ENCODE measurements at regions not wholly inside any gene's neighbourhood (a gene's known extent, or its start where the extent isn't known, plus 50 kb on each side); places are given as distances from the start of the nearest gene placed in this dataset.

DNA sequence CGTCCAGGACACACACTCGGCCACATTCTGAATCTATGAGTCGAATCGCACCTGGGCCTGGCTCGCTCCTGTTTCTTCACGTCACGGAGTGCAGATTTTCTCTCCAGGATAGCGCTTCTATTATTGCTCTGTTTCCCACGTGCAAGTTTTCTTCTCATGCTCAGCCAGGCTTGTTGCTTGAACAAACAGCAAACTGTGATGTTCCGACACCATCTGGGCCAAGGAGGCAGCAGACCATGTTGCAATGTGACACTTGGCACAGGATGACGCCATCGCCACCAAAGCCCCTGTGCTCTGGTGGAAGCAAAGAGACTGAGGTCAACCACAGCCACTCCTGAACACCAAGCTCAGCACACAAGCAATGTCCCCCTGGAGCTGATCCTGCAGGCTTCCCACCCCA lies 507.1 kb upstream of the ADARB2 start:
- 89% methylated on average over 12 of the region's 12 CpGs for WGBS
- H3K4me2 ChIP-seq (ENCODE audit: low read length, poor library complexity, severe bottlenecking) = no peak overlapping the region
- no peak overlapping the region for H2BK12ac ChIP-seq (ENCODE audit: low read length in 2 of 2)
- H3K9ac ChIP-seq (ENCODE audit: low read length) = no peak overlapping the region
- no peak overlapping the region for H2BK15ac ChIP-seq (ENCODE audit: low read depth, poor library complexity, severe bottlenecking)
- no peaks in the 10 kb centered on the region for H3K27me3 ChIP-seq (ENCODE audit: control insufficient read depth in 1 of 2, insufficient read depth in 1 of 2, low read length in 2 of 2)
- no peak overlapping the region for H2BK120ac ChIP-seq (ENCODE audit: low read depth, low read length)
- no peak overlapping the region for H3K4me3 ChIP-seq (ENCODE audit: insufficient read depth in 1 of 2, low read depth in 1 of 2, low read length in 2 of 2)
- H2BK5ac ChIP-seq (ENCODE audit: low read depth, low read length, poor library complexity, severe bottlenecking) = no peak overlapping the region
- H3K27ac ChIP-seq (ENCODE audit: low read length, poor library complexity, severe bottlenecking) = no peak overlapping the region
- H2AFZ ChIP-seq (ENCODE audit: low read depth, low read length) = no peak overlapping the region
- H3K18ac ChIP-seq (ENCODE audit: low read depth in 1 of 2, low read length in 2 of 2) = no peak overlapping the region
- H3K14ac ChIP-seq (ENCODE audit: low read length in 2 of 2) = no peak overlapping the region
- H2AK5ac ChIP-seq (ENCODE audit: low read length, severe bottlenecking) = no peak overlapping the region
- DNase-seq = no peak
- peaks cover 23% of the 10 kb centered on the region for H3K9me3 ChIP-seq (ENCODE audit: control insufficient read depth, low read length)
- no peak overlapping the region for H3K23ac ChIP-seq (ENCODE audit: low read length in 2 of 2)
- H3K36me3 ChIP-seq (ENCODE audit: control insufficient read depth in 1 of 2, insufficient read depth in 2 of 2, low read depth in 1 of 2, low read length in 2 of 2) = no peaks in the 10 kb centered on the region
- no peak overlapping the region for H3K4ac ChIP-seq (ENCODE audit: low read depth in 1 of 2, low read length in 2 of 2)
- no peak overlapping the region for H4K8ac ChIP-seq (ENCODE audit: low read length)
- no peak overlapping the region for H4K91ac ChIP-seq (ENCODE audit: low read length)
- H3K4me1 ChIP-seq (ENCODE audit: control insufficient read depth, insufficient read depth, low read depth, low read length) = no peaks in the 10 kb centered on the region
- no peaks in the 10 kb centered on the region for H3K79me1 ChIP-seq (replicated peaks; ENCODE audit: low read length, poor library complexity, severe bottlenecking)

DNA sequence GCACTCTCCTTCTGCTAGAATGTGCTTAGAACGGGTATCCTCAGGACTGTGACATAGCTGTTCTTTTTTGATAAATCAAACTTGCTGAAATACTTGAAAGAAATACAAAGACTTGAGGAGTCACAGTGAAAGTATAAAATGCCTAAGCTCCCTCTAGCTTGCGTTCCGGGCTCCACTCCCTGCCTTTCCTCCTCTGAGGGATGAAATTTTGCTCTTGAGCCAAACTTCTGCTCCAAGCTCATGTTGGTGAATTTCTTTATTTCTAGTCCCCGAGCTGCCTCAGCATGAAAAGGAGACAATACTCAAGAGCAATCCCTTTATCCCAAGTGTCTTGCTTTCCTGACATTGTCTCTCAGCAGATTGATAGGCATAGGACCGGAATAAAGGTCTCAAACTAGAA lies 499.6 kb upstream of the ADARB2 start:
- H2BK12ac ChIP-seq (ENCODE audit: low read length in 2 of 2) = no peak overlapping the region
- no peak overlapping the region for H3K4ac ChIP-seq (ENCODE audit: low read depth in 1 of 2, low read length in 2 of 2)
- H2AFZ ChIP-seq (ENCODE audit: low read depth, low read length) = no peak overlapping the region
- H3K14ac ChIP-seq (ENCODE audit: low read length in 2 of 2) = no peak overlapping the region
- no peaks in the 10 kb centered on the region for H3K4me1 ChIP-seq (ENCODE audit: control insufficient read depth, insufficient read depth, low read depth, low read length)
- H2BK15ac ChIP-seq (ENCODE audit: low read depth, poor library complexity, severe bottlenecking) = no peak overlapping the region
- no peak overlapping the region for H2AK5ac ChIP-seq (ENCODE audit: low read length, severe bottlenecking)
- H3K4me2 ChIP-seq (ENCODE audit: low read length, poor library complexity, severe bottlenecking) = no peak overlapping the region
- no peak overlapping the region for H4K8ac ChIP-seq (ENCODE audit: low read length)
- no peak overlapping the region for H3K18ac ChIP-seq (ENCODE audit: low read depth in 1 of 2, low read length in 2 of 2)
- no peak overlapping the region for H3K9ac ChIP-seq (ENCODE audit: low read length)
- H3K4me3 ChIP-seq (ENCODE audit: insufficient read depth in 1 of 2, low read depth in 1 of 2, low read length in 2 of 2) = no peak overlapping the region
- no peak overlapping the region for H2BK120ac ChIP-seq (ENCODE audit: low read depth, low read length)
- H3K27me3 ChIP-seq (ENCODE audit: control insufficient read depth in 1 of 2, insufficient read depth in 1 of 2, low read length in 2 of 2) = no peaks in the 10 kb centered on the region
- H3K36me3 ChIP-seq (ENCODE audit: control insufficient read depth in 1 of 2, insufficient read depth in 2 of 2, low read depth in 1 of 2, low read length in 2 of 2) = no peaks in the 10 kb centered on the region
- peaks cover 10% of the 10 kb centered on the region for H3K9me3 ChIP-seq (ENCODE audit: control insufficient read depth, low read length)
- H2BK5ac ChIP-seq (ENCODE audit: low read depth, low read length, poor library complexity, severe bottlenecking) = no peak overlapping the region
- H3K23ac ChIP-seq (ENCODE audit: low read length in 2 of 2) = no peak overlapping the region
- no peak for DNase-seq
- H4K91ac ChIP-seq (ENCODE audit: low read length) = no peak overlapping the region
- H3K79me1 ChIP-seq (replicated peaks; ENCODE audit: low read length, poor library complexity, severe bottlenecking) = no peaks in the 10 kb centered on the region
- H3K27ac ChIP-seq (ENCODE audit: low read length, poor library complexity, severe bottlenecking) = no peak overlapping the region
- 74% methylated on average over 3 of the region's 5 CpGs for WGBS

DNA sequence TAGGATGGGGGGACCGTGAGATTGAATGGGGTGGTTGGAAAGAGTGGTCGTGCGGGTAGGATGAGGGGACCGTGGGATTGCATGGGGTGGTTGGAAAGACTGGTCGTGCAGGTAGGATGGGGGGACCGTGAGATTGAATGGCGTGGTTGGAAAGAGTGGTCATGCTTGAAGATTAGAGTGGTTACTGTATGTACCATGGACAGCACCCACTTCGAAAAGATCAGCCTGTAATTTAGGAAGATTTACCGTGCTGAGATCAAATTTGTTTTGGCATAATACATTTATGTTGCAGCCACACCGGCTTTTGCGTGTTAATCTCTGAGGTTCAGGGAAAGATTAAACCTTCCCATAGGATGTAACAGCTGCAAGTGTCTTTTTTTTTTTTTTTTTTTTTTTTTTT lies 495.2 kb upstream of the ADARB2 start:
- Histone ChIP-seq H2BK15ac (ENCODE audit: low read depth, poor library complexity, severe bottlenecking) (no peak overlapping the region), H3K9ac (ENCODE audit: low read length) (no peak overlapping the region), H2BK5ac (ENCODE audit: low read depth, low read length, poor library complexity, severe bottlenecking) (no peak overlapping the region), H2BK120ac (ENCODE audit: low read depth, low read length) (no peak overlapping the region), H3K18ac (ENCODE audit: low read depth in 1 of 2, low read length in 2 of 2) (no peak overlapping the region), H3K4ac (ENCODE audit: low read depth in 1 of 2, low read length in 2 of 2) (no peak overlapping the region), H4K91ac (ENCODE audit: low read length) (no peak overlapping the region), H3K4me3 (ENCODE audit: insufficient read depth in 1 of 2, low read depth in 1 of 2, low read length in 2 of 2) (no peak overlapping the region), H3K27me3 (ENCODE audit: control insufficient read depth in 1 of 2, insufficient read depth in 1 of 2, low read length in 2 of 2) (no peaks in the 10 kb centered on the region), H3K36me3 (ENCODE audit: control insufficient read depth in 1 of 2, insufficient read depth in 2 of 2, low read depth in 1 of 2, low read length in 2 of 2) (no peaks in the 10 kb centered on the region), H3K79me1 (replicated peaks; ENCODE audit: low read length, poor library complexity, severe bottlenecking) (no peaks in the 10 kb centered on the region), H2AFZ (ENCODE audit: low read depth, low read length) (no peak overlapping the region), H3K14ac (ENCODE audit: low read length in 2 of 2) (no peak overlapping the region), H3K4me1 (ENCODE audit: control insufficient read depth, insufficient read depth, low read depth, low read length) (no peaks in the 10 kb centered on the region), H2BK12ac (ENCODE audit: low read length in 2 of 2) (no peak overlapping the region), H3K27ac (ENCODE audit: low read length, poor library complexity, severe bottlenecking) (no peak overlapping the region), H2AK5ac (ENCODE audit: low read length, severe bottlenecking) (no peak overlapping the region), H3K23ac (ENCODE audit: low read length in 2 of 2) (no peak overlapping the region), H3K4me2 (ENCODE audit: low read length, poor library complexity, severe bottlenecking) (no peak overlapping the region), H3K9me3 (ENCODE audit: control insufficient read depth, low read length) (peaks cover 13% of the 10 kb centered on the region), H4K8ac (ENCODE audit: low read length) (no peak overlapping the region)
- DNase-seq = no peak
- 93% methylated on average over 11 of the region's 11 CpGs for WGBS

DNA sequence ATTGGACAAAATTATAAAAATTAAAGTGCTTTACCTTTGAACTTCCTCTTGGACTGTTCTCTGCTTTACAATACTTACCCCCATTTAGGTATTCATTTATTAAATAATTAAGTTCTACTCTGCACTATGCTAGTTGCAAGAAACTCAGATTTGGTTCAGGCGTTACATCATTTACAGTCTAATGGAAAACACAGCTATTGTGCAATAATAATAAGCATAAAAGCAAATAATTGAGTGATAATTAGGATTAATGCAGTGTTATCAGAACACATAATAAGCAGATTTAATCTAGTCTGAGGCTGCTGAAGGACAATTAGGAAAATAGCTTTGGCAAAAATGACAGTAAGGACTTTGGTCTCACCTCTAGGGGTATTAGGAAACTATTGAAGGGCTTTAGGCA lies 493.2 kb upstream of the ADARB2 start:
- Histone ChIP-seq H3K4ac (ENCODE audit: low read depth in 1 of 2, low read length in 2 of 2) (no peak overlapping the region), H2BK15ac (ENCODE audit: low read depth, poor library complexity, severe bottlenecking) (no peak overlapping the region), H2BK120ac (ENCODE audit: low read depth, low read length) (no peak overlapping the region), H2AFZ (ENCODE audit: low read depth, low read length) (no peak overlapping the region), H2BK5ac (ENCODE audit: low read depth, low read length, poor library complexity, severe bottlenecking) (no peak overlapping the region), H3K4me2 (ENCODE audit: low read length, poor library complexity, severe bottlenecking) (no peak overlapping the region), H3K23ac (ENCODE audit: low read length in 2 of 2) (no peak overlapping the region), H3K4me3 (ENCODE audit: insufficient read depth in 1 of 2, low read depth in 1 of 2, low read length in 2 of 2) (no peak overlapping the region), H2AK5ac (ENCODE audit: low read length, severe bottlenecking) (no peak overlapping the region), H3K9ac (ENCODE audit: low read length) (no peak overlapping the region), H3K79me1 (replicated peaks; ENCODE audit: low read length, poor library complexity, severe bottlenecking) (no peaks in the 10 kb centered on the region), H3K9me3 (ENCODE audit: control insufficient read depth, low read length) (peaks cover 10% of the 10 kb centered on the region), H2BK12ac (ENCODE audit: low read length in 2 of 2) (no peak overlapping the region), H3K36me3 (ENCODE audit: control insufficient read depth in 1 of 2, insufficient read depth in 2 of 2, low read depth in 1 of 2, low read length in 2 of 2) (no peaks in the 10 kb centered on the region), H4K91ac (ENCODE audit: low read length) (no peak overlapping the region), H4K8ac (ENCODE audit: low read length) (no peak overlapping the region), H3K4me1 (ENCODE audit: control insufficient read depth, insufficient read depth, low read depth, low read length) (no peaks in the 10 kb centered on the region), H3K18ac (ENCODE audit: low read depth in 1 of 2, low read length in 2 of 2) (no peak overlapping the region), H3K14ac (ENCODE audit: low read length in 2 of 2) (no peak overlapping the region), H3K27me3 (ENCODE audit: control insufficient read depth in 1 of 2, insufficient read depth in 1 of 2, low read length in 2 of 2) (no peaks in the 10 kb centered on the region), H3K27ac (ENCODE audit: low read length, poor library complexity, severe bottlenecking) (no peak overlapping the region)
- no peak for DNase-seq
- WGBS = no CpG with 5 or more reads among the region's 1 CpG

Measured in mesenchymal stem cell (in vitro differentiated cells and primary cell).